HAP-1 (cell line): ENCODE measurements at regions not wholly inside any gene's neighbourhood (a gene's known extent, or its start where the extent isn't known, plus 50 kb on each side); places are given as distances from the start of the nearest gene placed in this dataset.

Experiments
- DNase-seq, 2 experiments: peaks; one replicate each; pipeline ENCODE4 v3.0.0-alpha.2; 2016 to 2020; ENCODE audit warnings: low spot score in 2 of 2
- H3K27me3 ChIP-seq: fragments of 250-450 bp; sonication (Bioruptor Pico); 2 replicates; pipeline ENCODE4 v1.5.1; 2020; ENCODE audit warnings: low read depth, mild to moderate bottlenecking, moderate library complexity
- H3K36me3 ChIP-seq: fragments of 250-450 bp; sonication (Bioruptor Pico); replicated peaks from 2 replicates; pipeline ENCODE4 v1.5.1; 2020; ENCODE audit warnings: mild to moderate bottlenecking
- H3K4me1 ChIP-seq: fragments of 250-450 bp; sonication (Bioruptor Pico); 2 replicates; pipeline ENCODE4 v1.5.1; 2020; ENCODE audit warnings: mild to moderate bottlenecking
- H3K4me3 ChIP-seq: fragments of 250-450 bp; sonication (Bioruptor Pico); 2 replicates; pipeline ENCODE4 v1.5.1; 2020; ENCODE audit warnings: mild to moderate bottlenecking, moderate library complexity
- H3K9me3 ChIP-seq: fragments of 250-450 bp; sonication (Bioruptor Pico); 2 replicates; pipeline ENCODE4 v1.5.1; 2020; ENCODE audit warnings: mild to moderate bottlenecking, moderate library complexity
- in situ Hi-C: fragments of 300-500 bp; cut with MboI; formaldehyde crosslinking; loops from 3 replicates; pipeline ENCODE4 v1.14.3; 2020; ENCODE audit warnings: low sequenced_read_pairs, inconsistent platforms, mixed read lengths

- no peaks in the 10 kb centered on the region for H3K27me3 ChIP-seq
- no peak for DNase-seq
- no peaks in the 10 kb centered on the region for H3K4me1 ChIP-seq
- H3K4me3 ChIP-seq: no peak overlapping the region
- no peaks in the 10 kb centered on the region for H3K36me3 ChIP-seq
- no peaks in the 10 kb centered on the region for H3K9me3 ChIP-seq
- in situ Hi-C loops: no loop called here
Observed at GRCh38 chr14:84519836-84520235, 1010.1 kb upstream of the FLRT2 start.

GRCh38 chr14:84520711-84521338 is 1009.1 kb upstream of the FLRT2 start:
- in situ Hi-C loops: no loop called here

GRCh38 chr14:84523746-84524145 is 1006.2 kb upstream of the FLRT2 start:
- no peaks in the 10 kb centered on the region for H3K27me3 ChIP-seq
- no peaks in the 10 kb centered on the region for H3K36me3 ChIP-seq
- H3K4me1 ChIP-seq: no peaks in the 10 kb centered on the region
- H3K4me3 ChIP-seq: no peak overlapping the region
- DNase-seq: no peak
- H3K9me3 ChIP-seq: no peaks in the 10 kb centered on the region
- in situ Hi-C loops: no loop called here

More at GRCh38 chr14:84520711-84521338, 1009.1 kb upstream of the FLRT2 start:
- no peaks in the 10 kb centered on the region for H3K9me3 ChIP-seq
- DNase-seq: no peak
- no peaks in the 10 kb centered on the region for H3K4me1 ChIP-seq
- no peaks in the 10 kb centered on the region for H3K27me3 ChIP-seq
- H3K36me3 ChIP-seq: no peaks in the 10 kb centered on the region
- H3K4me3 ChIP-seq: no peak overlapping the region

- no peaks in the 10 kb centered on the region for H3K4me1 ChIP-seq
- H3K4me3 ChIP-seq: no peak overlapping the region
- H3K27me3 ChIP-seq: no peaks in the 10 kb centered on the region
- DNase-seq: no peak
- no peaks in the 10 kb centered on the region for H3K36me3 ChIP-seq
- in situ Hi-C loops: no loop called here
- H3K9me3 ChIP-seq: no peaks in the 10 kb centered on the region
Observed at GRCh38 chr14:84527706-84528105, 1002.2 kb upstream of the FLRT2 start.

- H3K4me1 ChIP-seq: no peaks in the 10 kb centered on the region
- no peak overlapping the region for H3K4me3 ChIP-seq
- DNase-seq: no peak
- H3K9me3 ChIP-seq: no peaks in the 10 kb centered on the region
- in situ Hi-C loops: no loop called here
- H3K27me3 ChIP-seq: no peaks in the 10 kb centered on the region
- no peaks in the 10 kb centered on the region for H3K36me3 ChIP-seq
Observed at GRCh38 chr14:84532016-84532415, 997.9 kb upstream of the FLRT2 start.

GRCh38 chr14:84533181-84533725 is 996.7 kb upstream of the FLRT2 start:
- no peaks in the 10 kb centered on the region for H3K9me3 ChIP-seq
- in situ Hi-C loops: no loop called here

GRCh38 chr14:84533791-84534190 is 996.2 kb upstream of the FLRT2 start:
- Histone ChIP-seq H3K27me3 (no peaks in the 10 kb centered on the region), H3K4me1 (no peaks in the 10 kb centered on the region)

More at GRCh38 chr14:84533181-84533725, 996.7 kb upstream of the FLRT2 start:
- H3K27me3 ChIP-seq: no peaks in the 10 kb centered on the region
- DNase-seq: no peak
- no peak overlapping the region for H3K4me3 ChIP-seq
- H3K4me1 ChIP-seq: no peaks in the 10 kb centered on the region
- no peaks in the 10 kb centered on the region for H3K36me3 ChIP-seq

GRCh38 chr14:84535484-84535883 is 994.5 kb upstream of the FLRT2 start:
- no peak overlapping the region for H3K4me3 ChIP-seq
- in situ Hi-C loops: no loop called here
- no peaks in the 10 kb centered on the region for H3K4me1 ChIP-seq
- no peaks in the 10 kb centered on the region for H3K9me3 ChIP-seq
- no peaks in the 10 kb centered on the region for H3K27me3 ChIP-seq
- no peaks in the 10 kb centered on the region for H3K36me3 ChIP-seq
- no peak for DNase-seq

More at GRCh38 chr14:84533791-84534190, 996.2 kb upstream of the FLRT2 start:
- H3K4me3 ChIP-seq: no peak overlapping the region
- in situ Hi-C loops: no loop called here
- H3K9me3 ChIP-seq: no peaks in the 10 kb centered on the region
- DNase-seq: no peak
- no peaks in the 10 kb centered on the region for H3K36me3 ChIP-seq

- DNase-seq: no peak
- in situ Hi-C loops: no loop called here
- no peak overlapping the region for H3K4me3 ChIP-seq
- H3K27me3 ChIP-seq: no peaks in the 10 kb centered on the region
- H3K36me3 ChIP-seq: no peaks in the 10 kb centered on the region
- H3K9me3 ChIP-seq: no peaks in the 10 kb centered on the region
- H3K4me1 ChIP-seq: no peaks in the 10 kb centered on the region
Observed at GRCh38 chr14:84535976-84536375, 994.0 kb upstream of the FLRT2 start.

GRCh38 chr14:84541018-84541417 is 988.9 kb upstream of the FLRT2 start:
- Histone ChIP-seq H3K4me3 (no peak overlapping the region), H3K36me3 (no peaks in the 10 kb centered on the region), H3K27me3 (no peaks in the 10 kb centered on the region), H3K4me1 (peaks cover 21% of the 10 kb centered on the region), H3K9me3 (no peaks in the 10 kb centered on the region)
- DNase-seq: no peak
- in situ Hi-C loops: no loop called here

GRCh38 chr14:84543859-84544258 is 986.1 kb upstream of the FLRT2 start:
- no peak overlapping the region for H3K4me3 ChIP-seq
- H3K36me3 ChIP-seq: no peaks in the 10 kb centered on the region
- no peak for DNase-seq
- in situ Hi-C loops: no loop called here
- no peaks in the 10 kb centered on the region for H3K27me3 ChIP-seq
- peaks cover 26% of the 10 kb centered on the region for H3K4me1 ChIP-seq
- H3K9me3 ChIP-seq: no peaks in the 10 kb centered on the region

GRCh38 chr14:84544486-84545131 is 985.3 kb upstream of the FLRT2 start:
- H3K4me1 ChIP-seq: peaks cover 26% of the 10 kb centered on the region
- peak; percentile 66 to 91 for DNase-seq
- H3K36me3 ChIP-seq: no peaks in the 10 kb centered on the region
- no peak overlapping the region for H3K4me3 ChIP-seq
- H3K27me3 ChIP-seq: no peaks in the 10 kb centered on the region
- in situ Hi-C loops: no loop called here
- no peaks in the 10 kb centered on the region for H3K9me3 ChIP-seq

- Histone ChIP-seq H3K36me3 (no peaks in the 10 kb centered on the region), H3K27me3 (no peaks in the 10 kb centered on the region), H3K4me1 (peaks cover 26% of the 10 kb centered on the region), H3K9me3 (no peaks in the 10 kb centered on the region), H3K4me3 (no peak overlapping the region)
- no peak for DNase-seq
- in situ Hi-C loops: no loop called here
Observed at GRCh38 chr14:84546236-84546635, 983.7 kb upstream of the FLRT2 start.

- Histone ChIP-seq H3K4me3 (no peak overlapping the region), H3K36me3 (no peaks in the 10 kb centered on the region), H3K27me3 (no peaks in the 10 kb centered on the region), H3K4me1 (no peaks in the 10 kb centered on the region), H3K9me3 (no peaks in the 10 kb centered on the region; the same call in 1 of the 2 replicates)
- DNase-seq: no peak
- in situ Hi-C loops: no loop called here
Observed at GRCh38 chr14:84554136-84554535, 975.8 kb upstream of the FLRT2 start.
